ENCODE measurements at regions not wholly inside any gene's neighbourhood (a gene's known extent, or its start where the extent isn't known, plus 50 kb on each side); places are given as distances from the start of the nearest gene placed in this dataset.
"Not testable (repeated sequence)": the region's sequence is repeated elsewhere in the genome, so short reads cannot be mapped to it uniquely, and the experiment has no call there.

DNA sequence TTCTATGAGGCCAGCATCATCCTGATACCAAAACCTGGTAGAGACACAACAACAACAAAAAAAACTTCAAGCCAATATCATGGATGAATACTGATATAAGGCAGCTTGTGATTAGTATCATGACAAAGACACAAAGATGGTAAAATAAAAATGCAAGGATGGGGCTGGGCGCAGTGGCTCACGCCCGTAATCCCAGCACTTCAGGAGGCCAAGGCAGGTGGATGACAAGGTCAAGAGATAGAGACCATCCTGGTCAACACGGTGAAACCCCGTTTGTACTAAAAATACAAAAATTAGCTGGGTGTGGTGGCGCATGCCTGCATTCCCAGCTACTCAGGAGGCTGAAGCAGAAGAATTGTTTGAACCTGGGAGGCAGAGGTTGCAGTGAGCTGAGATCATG, 210.2 kb downstream of the POTEM start:
- not testable (repeated sequence) for H3K4me2 ChIP-seq (ENCODE audit: insufficient read depth, insufficient read length, low read length); H4K91ac ChIP-seq (ENCODE audit: insufficient read length, low read depth, low read length); H3K9ac ChIP-seq (ENCODE audit: extremely low read depth, insufficient read length, low read length); H2BK15ac ChIP-seq (ENCODE audit: low read depth, low read length); H3K4me3 Mint-ChIP-seq; H2AK5ac ChIP-seq (ENCODE audit: insufficient read length, low read length); H2BK12ac ChIP-seq (ENCODE audit: insufficient read length, low read depth, low read length); H2BK5ac ChIP-seq (ENCODE audit: insufficient read length, low read length); H3K79me1 ChIP-seq (ENCODE audit: insufficient read depth, low read depth, low read length, poor library complexity, severe bottlenecking); H3K56ac ChIP-seq (ENCODE audit: insufficient read length, low read depth, low read length); H3K14ac ChIP-seq (ENCODE audit: insufficient read depth, low read length); H2AFZ ChIP-seq (ENCODE audit: low read length); H3K23me2 ChIP-seq (ENCODE audit: insufficient read length, low read depth, low read length, poor library complexity, severe bottlenecking); H4K20me1 ChIP-seq (ENCODE audit: control insufficient read depth, insufficient read depth, insufficient read length); H3K79me2 ChIP-seq (ENCODE audit: insufficient read depth, low read length); H3K27ac ChIP-seq (ENCODE audit: insufficient read length, low read depth, low read length); H3T11ph ChIP-seq (ENCODE audit: low read length); H3K4ac ChIP-seq (ENCODE audit: low read depth, low read length); H3K4me1 Mint-ChIP-seq; H3K18ac ChIP-seq (ENCODE audit: insufficient read length, low read depth, low read length); H3K27me3 ChIP-seq (ENCODE audit: insufficient read depth, low read length); H3K4me1 ChIP-seq (ENCODE audit: insufficient read depth, low read length); H3K27me3 Mint-ChIP-seq (ENCODE audit: low read depth); H2BK20ac ChIP-seq (ENCODE audit: low read depth, low read length, poor library complexity, severe bottlenecking); H4K8ac ChIP-seq (replicated peaks; ENCODE audit: insufficient read length, low read depth, low read length); H3K23ac ChIP-seq (ENCODE audit: insufficient read length, low read depth, low read length); H4K5ac ChIP-seq (ENCODE audit: insufficient read length, low read depth, low read length); DNase-seq; H3K27ac Mint-ChIP-seq; H2BK120ac ChIP-seq (ENCODE audit: low read depth, low read length, poor library complexity, severe bottlenecking)
- WGBS (ENCODE audit: extremely low coverage, insufficient read length, low lambda C conversion rate), result no CpG with 5 or more reads among the region's 6 CpGs
- Mint-ChIP-seq H3K36me3 (ENCODE audit: insufficient read depth in 1 of 3, low read depth in 3 of 3) (peaks cover 0 to 14% (median 9%) of the 10 kb centered on the region in 3 experiments; a peak in 6 of 7 replicates), H3K9me3 (peaks cover 52% of the 10 kb centered on the region in 2 experiments)
- H3K9me3 ChIP-seq (ENCODE audit: control insufficient read depth, low read depth, low read length), result peaks cover 32% of the 10 kb centered on the region

DNA sequence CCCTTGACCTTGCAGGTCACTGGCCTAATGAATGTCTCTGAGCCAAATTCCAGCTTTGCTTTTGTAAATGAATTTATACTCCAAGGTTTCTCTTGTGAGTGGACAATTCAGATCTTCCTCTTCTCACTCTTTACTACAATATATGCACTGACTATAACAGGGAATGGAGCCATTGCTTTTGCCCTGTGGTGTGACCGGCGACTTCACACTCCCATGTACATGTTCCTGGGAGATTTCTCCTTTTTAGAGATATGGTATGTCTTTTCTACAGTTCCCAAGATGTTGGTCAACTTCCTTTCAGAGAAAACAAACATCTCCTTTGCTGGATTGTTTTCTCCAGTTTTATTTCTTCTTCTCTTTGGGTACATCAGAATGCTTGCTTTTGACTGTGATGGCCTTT, 213.1 kb downstream of the POTEM start:
- H3K4me2 ChIP-seq (ENCODE audit: insufficient read depth, insufficient read length, low read length), result not testable (repeated sequence)
- no CpG with 5 or more reads among the region's 2 CpGs for WGBS (ENCODE audit: extremely low coverage, insufficient read length, low lambda C conversion rate)

More for the DNA sequence above, 213.1 kb downstream of the POTEM start:
- H3K27ac ChIP-seq (ENCODE audit: insufficient read length, low read depth, low read length); H3K27ac Mint-ChIP-seq; H2AK5ac ChIP-seq (ENCODE audit: insufficient read length, low read length); H4K20me1 ChIP-seq (ENCODE audit: control insufficient read depth, insufficient read depth, insufficient read length); H3K4ac ChIP-seq (ENCODE audit: low read depth, low read length); H2BK20ac ChIP-seq (ENCODE audit: low read depth, low read length, poor library complexity, severe bottlenecking); H3K27me3 Mint-ChIP-seq (ENCODE audit: low read depth); H4K5ac ChIP-seq (ENCODE audit: insufficient read length, low read depth, low read length); H3K4me3 Mint-ChIP-seq; H2BK12ac ChIP-seq (ENCODE audit: insufficient read length, low read depth, low read length); H4K91ac ChIP-seq (ENCODE audit: insufficient read length, low read depth, low read length); H3K4me1 ChIP-seq (ENCODE audit: insufficient read depth, low read length); H3K9ac ChIP-seq (ENCODE audit: extremely low read depth, insufficient read length, low read length); H4K8ac ChIP-seq (replicated peaks; ENCODE audit: insufficient read length, low read depth, low read length); H3K79me2 ChIP-seq (ENCODE audit: insufficient read depth, low read length); H3K56ac ChIP-seq (ENCODE audit: insufficient read length, low read depth, low read length); H3K79me1 ChIP-seq (ENCODE audit: insufficient read depth, low read depth, low read length, poor library complexity, severe bottlenecking); H2BK15ac ChIP-seq (ENCODE audit: low read depth, low read length); H2AFZ ChIP-seq (ENCODE audit: low read length); H3K23me2 ChIP-seq (ENCODE audit: insufficient read length, low read depth, low read length, poor library complexity, severe bottlenecking); H3K14ac ChIP-seq (ENCODE audit: insufficient read depth, low read length); H3K4me1 Mint-ChIP-seq; H3K23ac ChIP-seq (ENCODE audit: insufficient read length, low read depth, low read length); H3T11ph ChIP-seq (ENCODE audit: low read length); H2BK5ac ChIP-seq (ENCODE audit: insufficient read length, low read length); DNase-seq; H3K27me3 ChIP-seq (ENCODE audit: insufficient read depth, low read length); H3K18ac ChIP-seq (ENCODE audit: insufficient read length, low read depth, low read length); H2BK120ac ChIP-seq (ENCODE audit: low read depth, low read length, poor library complexity, severe bottlenecking): not testable (repeated sequence)
- Mint-ChIP-seq H3K36me3 (ENCODE audit: insufficient read depth in 1 of 3, low read depth in 3 of 3) (peaks cover 0 to 10% (median 5%) of the 10 kb centered on the region in 3 experiments; a peak in 6 of 7 replicates), H3K9me3 (peaks cover 39% of the 10 kb centered on the region in 2 experiments)
- H3K9me3 ChIP-seq (ENCODE audit: control insufficient read depth, low read depth, low read length), result peaks cover 27% of the 10 kb centered on the region

All from H9 (cell line).